Fibroblast of peridontal ligament (primary cell): ENCODE measurements at regions not wholly inside any gene's neighbourhood (a gene's known extent, or its start where the extent isn't known, plus 50 kb on each side); places are given as distances from the start of the nearest gene placed in this dataset.
"Not testable (repeated sequence)": the region's sequence is repeated elsewhere in the genome, so short reads cannot be mapped to it uniquely, and the experiment has no call there.

Experiments
- DNase-seq: peaks from one replicate; pipeline ENCODE4 v3.0.0-alpha.2; 2010; ENCODE audit errors: extremely low read depth

DNA sequence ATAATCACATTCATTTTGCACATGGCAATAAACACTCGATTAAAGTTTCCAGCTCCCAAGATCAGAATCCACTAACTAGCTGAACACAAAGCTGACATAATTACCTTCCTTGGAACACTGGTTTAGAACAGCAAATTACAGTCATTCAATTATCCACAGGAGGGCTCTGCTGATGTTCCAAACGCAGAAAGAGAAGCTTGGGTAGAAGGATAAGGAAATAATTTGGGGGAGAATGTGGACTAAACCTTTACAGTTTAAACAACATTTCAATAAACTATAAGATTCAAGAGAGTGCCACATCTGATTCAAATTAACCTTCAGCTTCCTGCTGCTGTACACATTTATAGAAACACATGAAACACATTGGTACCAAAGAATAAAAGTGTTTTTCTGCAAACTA lies 67.8 kb upstream of the ARL4C start:
- DNase-seq: peak; percentile 83

GRCh38 chr2:234559609-234560008 lies 62.7 kb upstream of the ARL4C start:
- DNase-seq: no peak

- peak; percentile 23 for DNase-seq
Measured at GRCh38 chr2:234558642-234559041, 61.8 kb upstream of the ARL4C start.

GRCh38 chr2:234556848-234557573 lies 60.1 kb upstream of the ARL4C start:
- DNase-seq: peak; percentile 39

GRCh38 chr2:234555616-234556249 lies 58.9 kb upstream of the ARL4C start:
- peak; percentile 80 for DNase-seq

DNA sequence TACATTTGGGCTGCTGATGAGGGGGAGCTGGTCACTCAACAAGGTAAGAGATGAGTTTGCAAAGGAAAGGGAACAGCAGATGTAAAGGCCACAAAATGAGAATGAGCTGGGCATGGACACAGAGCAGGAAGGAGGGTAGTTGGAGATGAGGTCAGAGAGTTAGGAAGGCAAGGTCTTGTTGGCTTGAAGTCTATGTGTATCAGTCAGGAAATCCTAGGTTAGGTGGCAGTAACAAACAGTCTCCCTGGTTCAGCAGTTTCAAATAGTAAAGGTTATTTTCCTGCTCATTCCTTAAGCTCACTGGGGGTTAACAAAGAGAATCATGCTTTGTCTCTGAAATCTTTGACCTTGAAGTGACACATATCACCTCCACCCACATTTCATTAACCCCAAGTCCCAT lies 58.3 kb upstream of the ARL4C start:
- no peak for DNase-seq

- DNase-seq: not testable (repeated sequence)
Measured at GRCh38 chr2:234553223-234553622, 56.3 kb upstream of the ARL4C start.

GRCh38 chr2:234550511-234551107 lies 53.7 kb upstream of the ARL4C start:
- peak; percentile 87 for DNase-seq

- DNase-seq: no peak
Measured at GRCh38 chr2:234550056-234550455, 53.2 kb upstream of the ARL4C start.

GRCh38 chr2:234548695-234549420 lies 52.0 kb upstream of the ARL4C start:
- DNase-seq: peak; percentile 77

DNA sequence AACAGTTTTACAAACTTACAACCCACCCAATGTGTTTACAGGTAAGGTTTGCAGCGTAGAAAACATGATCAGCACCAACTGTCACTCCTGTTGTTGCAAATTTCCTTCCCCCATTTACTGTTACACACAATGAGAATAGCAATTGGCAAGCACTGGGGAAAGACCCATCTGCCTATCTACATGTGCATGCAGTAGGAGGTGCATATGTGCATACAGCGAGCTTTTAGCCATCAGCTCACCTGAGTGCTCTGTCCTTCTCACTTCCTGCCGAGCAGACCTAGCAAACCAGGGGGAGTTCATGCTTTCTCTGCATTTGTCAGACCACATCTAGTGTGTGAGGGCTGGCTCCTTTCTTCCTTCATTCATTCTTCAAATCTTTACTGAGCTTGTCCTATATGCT lies 49.9 kb upstream of the ARL4C start:
- DNase-seq: no peak
